ENCODE measurements at regions not wholly inside any gene's neighbourhood (a gene's known extent, or its start where the extent isn't known, plus 50 kb on each side); places are given as distances from the start of the nearest gene placed in this dataset.

- no peak for DNase-seq (ENCODE audit: low read depth in 3 of 3)
Measured at GRCh38 chr1:193565971-193566577, 379.7 kb upstream of the B3GALT2 start.

DNA sequence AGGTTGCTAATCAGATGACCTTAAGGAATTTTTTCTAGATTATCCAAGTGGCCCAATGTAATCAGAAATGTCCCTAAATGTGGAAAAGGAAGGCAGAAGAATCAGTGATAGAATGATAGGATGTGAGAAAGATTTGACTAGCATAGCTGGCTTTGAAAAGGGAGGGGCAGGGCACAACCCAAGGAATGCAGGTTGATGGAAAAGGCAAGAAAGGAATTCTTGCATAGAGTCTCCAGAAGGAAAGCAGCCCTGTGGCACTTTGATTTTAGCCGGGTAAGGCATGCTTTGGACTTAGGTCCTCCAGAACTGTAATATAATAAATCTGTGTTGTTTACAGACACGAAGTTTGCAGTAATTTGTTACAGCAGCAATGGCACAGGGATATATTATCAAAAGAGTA is 375.7 kb upstream of the B3GALT2 start:
- no peak for DNase-seq (ENCODE audit: low read depth in 3 of 3)

DNA sequence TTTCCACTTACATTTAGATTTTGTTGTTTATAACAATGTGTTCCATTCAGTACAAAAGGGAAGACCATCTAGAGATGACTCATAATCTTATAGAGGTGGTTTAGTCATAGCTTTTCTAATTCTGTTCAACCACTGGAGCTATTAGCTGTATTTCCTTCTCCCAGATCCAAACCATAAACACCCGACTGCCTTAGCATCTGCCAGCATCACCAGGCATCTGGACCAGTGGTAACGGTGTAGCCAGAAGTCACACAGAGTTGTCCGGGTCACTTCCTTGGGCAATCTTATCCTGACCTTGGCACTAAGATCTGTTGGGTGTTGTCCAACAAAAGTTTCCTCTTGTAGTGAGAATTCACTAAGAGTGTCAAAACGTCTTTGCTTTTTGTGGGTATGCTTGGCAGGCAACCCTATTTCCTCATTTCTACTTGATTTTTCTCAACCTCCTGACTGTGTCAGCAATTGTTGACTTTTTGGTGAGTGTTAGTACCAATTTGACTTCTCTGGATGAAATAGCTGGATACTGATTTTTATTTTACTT is 372.1 kb upstream of the B3GALT2 start:
- DNase-seq (ENCODE audit: low read depth in 3 of 3): no peak

GRCh38 chr1:193555662-193556441 is 369.4 kb upstream of the B3GALT2 start:
- DNase-seq (ENCODE audit: low read depth in 3 of 3): no peak

DNA sequence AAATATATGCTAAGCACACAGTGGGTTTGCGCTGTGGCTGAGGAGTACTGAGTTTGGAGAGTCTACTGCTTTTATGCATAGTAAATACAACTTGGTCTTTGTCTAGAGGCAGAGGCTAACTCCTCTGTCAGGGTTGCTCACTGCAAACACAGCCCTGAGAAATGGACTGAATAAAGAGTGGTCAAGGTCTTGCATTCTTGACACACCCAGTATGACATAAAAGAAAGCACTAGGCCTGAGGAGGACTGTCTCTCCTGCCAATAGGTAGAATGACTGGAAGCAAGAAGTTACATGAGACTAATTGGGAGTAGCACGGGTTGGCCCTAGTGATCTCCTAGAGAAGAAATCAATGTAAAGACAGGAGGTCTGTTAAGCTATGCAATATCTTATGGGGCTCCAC is 367.2 kb upstream of the B3GALT2 start:
- DNase-seq (ENCODE audit: low read depth in 3 of 3): no peak

DNA sequence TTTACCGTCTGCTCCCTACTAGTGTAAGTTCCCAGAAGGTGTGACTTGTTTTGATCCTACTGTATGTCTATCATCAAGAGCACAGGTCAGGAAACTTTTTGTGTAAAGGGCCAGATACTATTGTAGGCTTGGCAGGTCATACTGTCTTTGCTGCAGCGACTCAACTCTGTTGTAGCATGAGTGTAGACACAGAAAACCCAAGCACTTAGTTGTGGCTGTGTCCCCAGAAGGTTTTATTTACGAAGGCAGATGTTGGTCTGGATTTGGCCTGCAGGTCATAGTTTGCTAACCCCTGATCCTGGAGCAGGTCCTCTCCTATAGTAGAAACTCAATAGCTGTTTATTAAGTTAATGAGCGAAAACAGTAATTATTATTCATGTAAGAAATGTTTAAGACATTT is 365.9 kb upstream of the B3GALT2 start:
- no peak for DNase-seq (ENCODE audit: low read depth in 3 of 3)

DNA sequence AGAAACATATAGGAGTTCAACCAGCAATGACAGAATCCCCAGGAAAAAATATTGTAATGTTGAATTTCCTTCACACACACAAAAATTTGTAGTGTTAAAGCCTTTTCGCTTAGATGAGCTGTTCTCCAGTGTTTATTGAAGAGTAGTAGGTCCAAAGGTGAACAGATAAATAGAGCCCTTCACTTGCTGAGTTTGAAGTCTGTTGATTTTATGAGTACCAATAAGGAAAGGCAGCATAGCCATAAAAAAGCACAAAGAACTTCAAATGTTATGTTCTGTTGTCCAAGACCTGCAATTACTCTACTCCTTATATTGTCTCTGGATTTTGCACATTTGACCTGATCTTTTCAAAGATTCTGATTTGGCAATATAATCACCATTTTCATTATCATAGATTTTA is 362.7 kb upstream of the B3GALT2 start:
- no peak for DNase-seq (ENCODE audit: low read depth in 3 of 3)

- DNase-seq (ENCODE audit: low read depth in 3 of 3): no peak
Measured at GRCh38 chr1:193545171-193545570, 358.8 kb upstream of the B3GALT2 start.

DNA sequence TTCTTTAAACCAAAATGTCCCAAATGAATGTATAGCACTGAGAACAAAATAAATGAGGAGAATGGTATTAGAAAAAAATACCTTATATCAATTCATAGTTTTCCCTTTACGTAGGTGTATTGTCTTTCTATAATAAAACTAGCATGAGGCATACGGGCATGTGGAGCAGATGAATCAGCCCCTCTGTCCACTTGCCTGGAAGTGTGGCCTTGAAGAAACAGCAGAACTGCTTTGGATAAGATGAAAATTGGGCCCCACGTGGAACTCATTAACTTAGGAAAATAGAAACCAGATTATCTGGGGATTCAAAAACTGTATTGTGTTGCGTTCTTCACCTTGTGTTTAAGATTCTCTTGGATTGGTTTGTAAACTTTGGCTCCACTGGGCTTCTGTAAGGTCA is 356.8 kb upstream of the B3GALT2 start:
- no peak for DNase-seq (ENCODE audit: low read depth in 3 of 3)

DNA sequence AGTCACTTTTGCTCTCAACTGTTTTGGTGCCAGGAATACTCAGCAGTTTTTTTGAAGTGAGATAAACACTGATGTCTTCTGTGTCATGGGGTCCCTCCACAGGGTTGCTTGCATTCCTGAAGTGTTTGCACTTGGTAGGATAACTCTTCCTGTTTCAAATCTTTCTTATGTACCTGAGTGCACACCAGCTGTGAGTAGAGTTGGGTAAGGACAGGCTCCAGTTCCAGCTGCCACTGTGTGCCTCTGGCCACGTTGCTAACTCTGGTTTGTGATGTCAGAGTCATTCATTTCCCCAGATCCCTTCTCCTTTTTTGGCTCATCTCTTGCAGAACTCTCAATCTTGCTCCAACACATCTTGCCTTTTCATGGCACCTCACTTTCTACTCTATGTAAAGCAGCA is 356.3 kb upstream of the B3GALT2 start:
- no peak for DNase-seq (ENCODE audit: low read depth in 3 of 3)

- DNase-seq (ENCODE audit: low read depth in 3 of 3): no peak
Measured at GRCh38 chr1:193540511-193540910, 354.1 kb upstream of the B3GALT2 start.

GRCh38 chr1:193539731-193540459 is 353.5 kb upstream of the B3GALT2 start:
- DNase-seq (ENCODE audit: low read depth in 3 of 3): peak in 1 of 3 experiments; percentile 3

- peak in 2 of 3 experiments; percentile 9 to 21 for DNase-seq (ENCODE audit: low read depth in 3 of 3)
Measured at GRCh38 chr1:193538680-193539079, 352.3 kb upstream of the B3GALT2 start.

DNA sequence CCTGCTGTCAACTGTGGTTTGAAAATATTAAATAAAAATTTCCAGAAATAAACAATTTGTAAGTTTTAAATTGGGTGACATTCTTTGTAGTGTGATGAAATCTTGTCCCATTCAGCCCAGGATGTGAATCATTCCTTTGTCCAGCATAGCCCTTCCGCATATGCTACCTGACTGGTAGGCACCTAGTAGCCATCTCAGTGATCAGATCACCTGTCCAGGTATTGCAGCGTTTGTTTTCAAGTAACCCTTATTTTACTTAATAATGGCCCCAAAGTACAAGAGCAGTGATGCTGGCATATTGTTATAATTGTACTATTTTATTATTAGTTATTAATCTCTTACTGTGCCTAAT is 351.6 kb upstream of the B3GALT2 start:
- no peak for DNase-seq (ENCODE audit: low read depth in 3 of 3)

DNA sequence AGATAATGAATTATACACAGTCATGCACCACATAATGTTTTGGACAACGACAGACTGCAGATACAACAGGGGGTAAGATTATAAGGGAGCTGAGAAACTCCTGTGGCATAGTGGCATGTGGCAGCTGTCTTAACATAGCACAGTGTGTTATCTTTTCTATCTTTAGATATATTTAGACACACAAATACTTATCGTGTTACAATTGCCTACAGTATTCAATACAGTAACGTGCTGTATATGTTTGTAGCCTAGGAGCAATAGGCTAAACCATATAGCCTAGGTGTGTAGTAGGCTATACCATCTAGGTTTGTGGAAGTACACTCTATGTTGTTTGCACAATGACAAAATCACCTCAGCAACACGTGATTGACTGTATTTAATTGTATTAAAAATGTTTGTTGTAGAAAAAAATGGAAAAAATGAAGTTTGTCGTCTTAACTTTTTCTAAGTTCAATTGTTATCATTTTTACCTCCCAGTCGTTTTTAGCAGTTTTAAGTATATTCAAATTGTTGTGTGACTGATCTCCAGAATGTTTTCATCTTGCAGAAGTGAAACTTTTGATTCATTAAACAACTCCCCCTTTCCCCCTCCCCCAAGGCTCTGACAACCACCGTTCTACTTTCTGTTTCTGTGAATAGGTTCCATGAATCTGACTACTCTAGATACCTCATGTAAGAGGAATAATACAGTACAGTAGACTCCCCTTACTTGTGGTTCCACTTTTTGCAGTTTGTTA is 351.0 kb upstream of the B3GALT2 start:
- DNase-seq (ENCODE audit: low read depth in 3 of 3): peak; percentile 16 to 47 (median 36)

GRCh38 chr1:193533853-193534252 is 347.4 kb upstream of the B3GALT2 start:
- DNase-seq (ENCODE audit: low read depth in 3 of 3): no peak

- DNase-seq (ENCODE audit: low read depth in 3 of 3): no peak
Measured at GRCh38 chr1:193525917-193526710, 339.7 kb upstream of the B3GALT2 start.

DNA sequence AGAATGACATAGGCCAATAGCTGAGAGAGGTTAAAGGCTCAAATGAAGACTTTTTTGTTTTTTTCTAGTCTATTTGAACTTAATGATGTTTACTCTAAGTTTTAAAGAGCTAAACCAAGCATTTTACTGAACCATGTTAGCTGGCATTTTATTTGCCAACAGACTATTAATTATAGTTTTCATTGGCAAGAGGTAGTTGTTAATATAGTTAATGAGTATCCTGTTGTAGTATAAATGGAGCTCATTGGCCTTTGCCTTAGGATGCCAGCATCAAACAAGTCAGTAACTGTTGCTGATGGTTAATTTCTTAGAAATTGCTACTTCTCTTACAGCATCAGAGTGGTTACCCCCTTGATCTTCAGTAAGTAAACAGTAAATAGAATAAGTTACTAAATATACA is 339.0 kb upstream of the B3GALT2 start:
- DNase-seq (ENCODE audit: low read depth in 3 of 3): no peak

DNA sequence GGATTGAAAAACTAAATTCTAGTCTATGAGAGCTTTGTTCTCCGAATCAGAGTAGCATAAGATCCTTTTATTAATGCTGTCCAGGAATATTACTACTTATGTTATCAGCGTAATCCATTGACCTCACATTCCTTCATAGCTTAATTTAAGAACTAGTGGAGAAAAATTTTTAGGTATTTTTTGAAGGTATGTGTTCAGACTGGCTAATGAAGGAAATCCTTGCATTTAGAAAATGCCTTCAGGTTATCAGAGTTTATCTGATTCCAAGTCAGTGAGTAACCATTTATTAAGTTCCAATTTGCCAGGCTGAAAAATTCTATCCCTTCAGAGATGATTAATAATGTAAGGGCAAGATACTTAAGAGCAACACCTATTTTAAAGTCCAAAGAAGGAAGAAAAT is 338.2 kb upstream of the B3GALT2 start:
- no peak for DNase-seq (ENCODE audit: low read depth in 3 of 3)

DNA sequence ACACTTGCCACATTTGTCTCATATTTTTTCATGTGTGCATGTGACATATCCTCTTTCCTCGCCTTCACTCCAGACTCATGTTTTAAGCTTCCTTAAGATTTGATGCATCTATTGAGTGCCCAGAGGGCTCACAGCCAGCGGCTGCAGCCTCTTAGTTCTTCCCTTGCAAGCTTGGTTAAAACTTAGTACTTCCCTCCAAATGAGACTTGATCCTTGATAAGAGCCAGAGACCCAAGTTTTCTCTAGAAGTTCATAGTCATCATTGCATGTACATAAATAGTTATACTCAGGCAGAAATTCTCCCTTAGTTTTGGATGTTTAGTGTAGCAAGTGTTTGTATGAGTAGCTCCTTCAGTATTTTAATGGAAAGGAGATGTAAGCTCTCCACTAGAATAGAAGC is 337.6 kb upstream of the B3GALT2 start:
- DNase-seq (ENCODE audit: low read depth in 3 of 3): no peak

DNA sequence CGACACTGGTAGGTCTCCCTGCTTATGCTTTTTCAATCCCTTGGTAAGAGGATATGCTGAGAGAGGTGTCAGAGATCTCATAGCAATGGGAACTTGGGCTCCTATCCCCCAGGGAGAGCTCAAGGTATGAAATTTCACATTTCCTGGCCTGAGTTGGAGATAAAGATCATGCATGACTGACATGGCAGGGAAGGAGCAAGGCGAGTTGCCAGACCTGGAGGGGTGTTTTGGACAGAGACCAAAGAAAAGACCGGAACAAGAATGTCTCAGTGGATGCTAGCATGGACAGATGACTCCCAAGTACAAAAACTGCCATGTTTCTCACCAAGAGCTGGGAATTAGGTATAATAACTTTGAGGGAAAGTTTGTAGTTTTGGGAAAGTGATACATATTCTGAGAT is 334.1 kb upstream of the B3GALT2 start:
- no peak for DNase-seq (ENCODE audit: low read depth in 3 of 3)
